Omental fat pad (tissue), 3 donors: ENCODE measurements at regions not wholly inside any gene's neighbourhood (a gene's known extent, or its start where the extent isn't known, plus 50 kb on each side); places are given as distances from the start of the nearest gene placed in this dataset.
"Not testable (repeated sequence)": the region's sequence is repeated elsewhere in the genome, so short reads cannot be mapped to it uniquely, and the experiment has no call there.

Experiments used
- ATAC-seq: fragments of 150-250 bp; one replicate; pipeline ENCODE4 v1.9.1; 2016; ENCODE audit warnings: mild to moderate bottlenecking, moderate library complexity; ENCODE audit not compliant: low FRiP score
- DNase-seq: peaks from one replicate; pipeline ENCODE4 v3.0.0-alpha.2; 2019; ENCODE audit warnings: low spot score
- TF ChIP-seq, protein P1 (sequence below), 3 donors: fragments of 450-650 bp; IDR thresholded peaks; one replicate each; pipeline ENCODE4 v1.5.1; 2016 to 2017; ENCODE audit warnings: antibody characterized with exemption in 3 of 3, mild to moderate bottlenecking in 3 of 3, moderate library complexity in 2 of 3

DNA sequence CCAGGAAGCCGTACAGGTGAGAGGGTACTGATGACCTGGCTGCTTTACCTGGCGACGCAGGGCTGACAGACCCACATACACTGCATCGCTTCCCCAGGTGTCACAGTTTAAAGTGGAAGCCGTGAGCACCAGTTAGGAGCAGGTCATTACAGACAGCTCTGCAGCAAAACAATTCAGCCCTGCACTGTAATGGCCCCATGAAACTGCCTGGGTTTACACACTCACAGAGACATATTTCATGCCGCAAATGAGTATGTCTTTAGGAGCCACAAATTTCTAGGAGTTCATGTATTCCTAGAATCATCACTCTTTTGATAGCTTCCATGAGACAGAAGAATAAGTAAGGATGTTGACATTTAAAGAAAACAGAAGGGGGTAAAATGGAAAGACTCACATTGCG, 723.1 kb downstream of the MATN1 start:
- TF ChIP-seq, protein P1, sequence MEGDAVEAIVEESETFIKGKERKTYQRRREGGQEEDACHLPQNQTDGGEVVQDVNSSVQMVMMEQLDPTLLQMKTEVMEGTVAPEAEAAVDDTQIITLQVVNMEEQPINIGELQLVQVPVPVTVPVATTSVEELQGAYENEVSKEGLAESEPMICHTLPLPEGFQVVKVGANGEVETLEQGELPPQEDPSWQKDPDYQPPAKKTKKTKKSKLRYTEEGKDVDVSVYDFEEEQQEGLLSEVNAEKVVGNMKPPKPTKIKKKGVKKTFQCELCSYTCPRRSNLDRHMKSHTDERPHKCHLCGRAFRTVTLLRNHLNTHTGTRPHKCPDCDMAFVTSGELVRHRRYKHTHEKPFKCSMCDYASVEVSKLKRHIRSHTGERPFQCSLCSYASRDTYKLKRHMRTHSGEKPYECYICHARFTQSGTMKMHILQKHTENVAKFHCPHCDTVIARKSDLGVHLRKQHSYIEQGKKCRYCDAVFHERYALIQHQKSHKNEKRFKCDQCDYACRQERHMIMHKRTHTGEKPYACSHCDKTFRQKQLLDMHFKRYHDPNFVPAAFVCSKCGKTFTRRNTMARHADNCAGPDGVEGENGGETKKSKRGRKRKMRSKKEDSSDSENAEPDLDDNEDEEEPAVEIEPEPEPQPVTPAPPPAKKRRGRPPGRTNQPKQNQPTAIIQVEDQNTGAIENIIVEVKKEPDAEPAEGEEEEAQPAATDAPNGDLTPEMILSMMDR (IDR thresholded peaks at IDR 0.05), result no peak
- DNase-seq, result no peak

DNA sequence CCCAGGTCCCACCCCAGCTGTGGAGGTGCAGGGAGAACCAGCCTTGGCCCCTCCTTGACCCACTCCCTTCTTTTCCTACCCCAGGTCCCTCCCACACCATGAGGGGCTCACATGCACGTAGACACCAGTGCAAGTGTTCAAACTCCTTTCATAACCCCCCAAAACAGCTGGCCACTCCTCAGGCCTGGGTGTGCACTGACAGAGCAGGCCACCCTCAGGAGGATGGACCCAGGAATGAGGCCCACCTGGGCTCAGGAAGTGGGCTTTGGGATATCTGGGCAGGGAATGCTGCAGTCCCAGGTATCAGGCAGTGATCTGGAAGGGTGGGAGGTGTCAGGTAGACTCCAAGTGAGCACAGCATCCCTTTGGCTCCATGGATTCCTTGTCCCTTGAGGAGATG, 723.8 kb downstream of the MATN1 start:
- TF ChIP-seq, protein P1 (IDR thresholded peaks at IDR 0.05), result no peak
- ATAC-seq, result no peak
- no peak for DNase-seq

More for the DNA sequence above, 723.1 kb downstream of the MATN1 start:
- no peak for ATAC-seq

DNA sequence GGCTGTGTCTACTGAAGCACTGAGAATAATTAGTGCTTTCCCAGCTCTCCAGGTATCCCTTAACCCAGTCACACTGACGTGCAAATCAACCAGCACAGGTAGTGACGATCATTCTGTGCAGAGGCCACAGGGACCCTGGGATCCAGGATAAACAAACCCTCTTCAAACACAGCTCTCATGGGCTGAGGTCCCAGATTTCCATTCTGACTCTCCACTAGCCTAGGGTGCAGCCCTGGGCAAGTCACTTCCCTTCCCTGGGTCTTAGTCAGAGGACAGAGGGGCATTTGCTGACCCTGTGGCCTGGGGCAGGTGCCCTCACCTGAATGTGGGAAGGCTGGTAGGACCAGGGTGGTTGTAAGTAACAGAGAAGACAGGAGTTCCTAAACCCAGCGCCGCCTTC, 724.7 kb downstream of the MATN1 start:
- DNase-seq (no peak), ATAC-seq (no peak)
- TF ChIP-seq, protein P1 (IDR thresholded peaks at IDR 0.05), result no peak

DNA sequence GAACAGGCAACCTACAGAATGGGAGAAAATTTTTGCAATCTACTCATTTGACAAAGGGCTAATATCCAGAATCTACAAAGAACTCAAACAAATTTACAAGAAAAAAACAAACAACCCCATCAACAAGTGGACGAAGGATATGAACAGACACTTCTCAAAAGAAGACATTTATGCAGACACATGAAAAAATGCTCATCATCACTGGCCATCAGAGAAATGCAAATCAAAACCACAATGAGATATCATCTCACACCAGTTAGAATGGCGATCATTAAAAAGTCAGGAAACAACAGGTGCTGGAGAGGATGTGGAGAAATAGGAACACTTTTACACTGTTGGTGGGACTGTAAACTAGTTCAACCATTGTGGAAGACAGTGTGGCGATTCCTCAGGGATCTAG, 725.6 kb downstream of the MATN1 start:
- not testable (repeated sequence) for DNase-seq, ATAC-seq

DNA sequence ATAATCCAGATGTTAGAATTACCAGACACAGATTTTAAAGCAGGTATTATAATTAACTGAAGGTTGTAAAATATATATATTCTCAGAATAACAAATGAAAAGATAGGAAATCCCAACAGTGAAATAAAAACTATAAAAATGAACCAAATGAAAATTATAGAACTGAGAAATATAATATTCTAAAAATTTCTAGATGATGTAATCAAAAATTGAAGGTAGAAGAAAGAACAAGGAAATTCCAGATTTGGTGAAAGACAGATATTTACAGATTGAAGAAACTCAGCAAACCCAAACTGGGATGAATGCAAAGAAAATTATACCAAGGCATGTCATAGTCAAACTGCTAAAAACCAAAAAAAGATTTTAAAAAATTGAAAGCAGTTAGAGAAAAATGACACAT, 729.4 kb downstream of the MATN1 start:
- DNase-seq (no peak), ATAC-seq (no peak)
- TF ChIP-seq, protein P1 (IDR thresholded peaks at IDR 0.05), result no peak

DNA sequence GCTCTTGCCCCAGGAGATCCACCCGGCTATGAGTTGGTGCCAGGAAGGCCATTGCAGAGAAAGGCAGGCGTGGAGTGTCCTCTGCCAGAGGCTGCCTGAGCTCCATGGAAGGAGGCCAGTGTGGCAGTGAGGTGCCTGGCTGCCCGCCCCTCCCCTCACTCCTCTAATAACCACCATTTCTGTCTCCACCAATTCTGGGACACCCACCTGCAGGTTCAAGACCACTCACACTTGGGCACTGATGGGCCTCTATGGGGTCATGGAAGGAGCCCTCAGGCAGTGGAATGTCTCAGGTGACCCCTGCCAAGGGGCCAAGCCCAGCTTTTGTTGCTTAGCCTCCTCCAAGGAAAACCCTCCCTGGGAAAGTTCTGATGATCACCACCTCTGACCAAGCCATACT, 731.6 kb downstream of the MATN1 start:
- DNase-seq, result no peak
- ATAC-seq, result no peak
- TF ChIP-seq, protein P1 (IDR thresholded peaks at IDR 0.05), result no peak

DNA sequence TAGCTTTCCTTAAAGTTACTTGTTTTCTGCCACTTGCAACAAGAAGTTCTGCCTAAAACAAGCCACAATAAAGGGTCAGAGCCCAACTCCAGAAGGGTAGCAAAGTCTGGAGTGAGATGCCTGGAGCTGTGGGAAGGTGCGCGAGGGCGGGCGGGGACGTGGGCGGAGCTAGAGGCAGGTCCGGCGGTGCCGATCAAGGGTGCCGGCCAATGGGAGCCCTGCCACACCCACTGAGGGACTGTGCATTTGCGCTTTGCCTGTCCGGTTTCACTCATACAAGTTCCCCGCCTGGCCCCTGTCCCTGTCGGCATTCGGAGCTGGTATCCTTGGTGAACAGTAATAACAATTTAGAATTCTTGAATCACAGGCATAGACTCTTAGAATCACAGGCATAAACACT, 732.4 kb downstream of the MATN1 start:
- TF ChIP-seq, protein P1 (IDR thresholded peaks at IDR 0.05), result no peak
- DNase-seq (no peak), ATAC-seq (no peak)

- ATAC-seq (no peak), DNase-seq (no peak)
- TF ChIP-seq, protein P1 (IDR thresholded peaks at IDR 0.05), result no peak
Measured at GRCh38 chr1:29990304-29990703, 733.1 kb downstream of the MATN1 start.
